GM19043 (cell line): ENCODE measurements at regions not wholly inside any gene's neighbourhood (a gene's known extent, or its start where the extent isn't known, plus 50 kb on each side); places are given as distances from the start of the nearest gene placed in this dataset.

ENCODE experiments used
- ATAC-seq: cut with Tn5 transposase; IDR thresholded peaks from one replicate; pipeline ENCODE4 v1.9.1; 2021; ENCODE audit warnings: low read depth; ENCODE audit not compliant: unreplicated experiment

DNA sequence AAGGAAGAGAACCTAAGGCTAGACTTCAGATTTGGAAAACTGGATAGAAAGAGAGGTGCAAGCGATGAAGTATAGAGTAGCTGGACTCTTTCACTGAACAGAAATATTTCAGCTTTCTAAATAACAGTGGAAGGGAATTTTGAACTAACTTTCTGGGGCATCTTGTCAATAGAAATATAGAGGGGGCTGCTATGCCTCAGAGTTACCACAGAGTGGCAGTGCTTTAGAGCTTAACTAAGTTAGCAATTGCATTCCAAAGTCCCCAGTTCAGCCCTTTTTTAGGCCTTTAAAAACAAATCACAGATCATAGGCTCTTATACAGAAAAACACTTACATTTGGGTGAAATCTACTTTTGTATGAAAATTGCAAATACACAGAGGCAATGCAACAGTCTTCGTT lies 154.2 kb upstream of the CDH8 start:
- no peak for ATAC-seq

GRCh38 chr16:62177351-62178203 lies 141.3 kb upstream of the CDH8 start:
- no peak for ATAC-seq

DNA sequence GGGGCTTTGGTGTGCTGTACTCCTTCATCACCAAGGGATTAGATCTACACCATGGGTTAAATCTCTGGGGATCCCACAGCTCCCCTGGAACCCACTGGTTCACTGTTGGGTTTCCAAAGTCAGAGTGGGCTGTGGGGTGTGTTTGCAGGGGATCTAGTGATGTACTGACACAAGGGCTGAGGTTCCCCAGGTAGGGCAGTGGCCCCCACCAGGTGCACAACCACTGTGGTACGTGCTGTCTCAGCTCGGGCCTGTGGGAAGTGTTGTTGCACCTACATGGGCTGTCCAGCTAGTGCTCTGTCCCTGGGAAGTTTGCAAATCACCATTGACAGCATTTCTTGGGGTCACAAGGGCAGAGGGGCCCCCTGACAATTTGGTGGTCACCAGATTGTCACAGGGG lies 134.4 kb upstream of the CDH8 start:
- no peak for ATAC-seq

DNA sequence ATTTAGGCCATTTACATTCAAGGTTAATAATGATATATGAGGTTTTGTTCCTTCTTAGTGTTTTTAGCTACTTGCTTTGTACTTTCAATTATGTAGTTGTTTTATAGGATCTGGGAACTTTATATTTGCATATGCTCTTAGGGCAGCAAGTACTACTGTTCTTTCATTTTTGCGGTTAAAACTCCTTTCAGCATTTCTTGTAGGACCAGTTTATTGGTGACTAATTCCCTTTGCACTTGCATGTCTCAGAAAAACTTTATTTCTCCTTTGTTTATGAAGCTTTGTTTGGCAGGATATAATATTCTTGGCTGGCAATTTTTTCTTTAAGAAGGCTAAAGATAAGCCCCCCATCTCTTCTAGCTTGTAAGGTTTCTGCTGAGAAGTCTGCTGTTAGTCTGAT lies 131.3 kb upstream of the CDH8 start:
- ATAC-seq = no peak

GRCh38 chr16:62157544-62157943 lies 121.3 kb upstream of the CDH8 start:
- ATAC-seq = no peak

- no peak for ATAC-seq
Observed at GRCh38 chr16:62156971-62157370, 120.7 kb upstream of the CDH8 start.

DNA sequence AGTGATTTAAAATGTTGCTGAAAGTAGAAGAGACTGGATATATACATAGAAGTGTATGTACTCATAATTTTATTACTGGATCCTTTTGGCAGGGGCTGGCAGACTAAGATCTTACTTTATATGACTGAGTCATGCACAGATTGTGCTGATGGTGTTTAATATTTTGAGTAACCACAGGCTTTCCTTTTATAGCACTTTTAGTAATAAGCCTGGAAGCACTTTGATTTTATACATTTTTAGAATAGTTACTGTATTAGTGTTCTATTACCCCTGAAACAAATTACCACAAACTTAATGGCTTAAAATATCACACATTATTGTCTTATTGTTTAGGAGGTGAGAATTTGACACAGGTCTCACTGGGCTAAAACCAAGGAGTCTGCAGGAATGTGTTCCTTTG lies 113.4 kb upstream of the CDH8 start:
- no peak for ATAC-seq

GRCh38 chr16:62137996-62138395 lies 101.8 kb upstream of the CDH8 start:
- ATAC-seq = no peak

GRCh38 chr16:62135911-62136310 lies 99.7 kb upstream of the CDH8 start:
- no peak for ATAC-seq

DNA sequence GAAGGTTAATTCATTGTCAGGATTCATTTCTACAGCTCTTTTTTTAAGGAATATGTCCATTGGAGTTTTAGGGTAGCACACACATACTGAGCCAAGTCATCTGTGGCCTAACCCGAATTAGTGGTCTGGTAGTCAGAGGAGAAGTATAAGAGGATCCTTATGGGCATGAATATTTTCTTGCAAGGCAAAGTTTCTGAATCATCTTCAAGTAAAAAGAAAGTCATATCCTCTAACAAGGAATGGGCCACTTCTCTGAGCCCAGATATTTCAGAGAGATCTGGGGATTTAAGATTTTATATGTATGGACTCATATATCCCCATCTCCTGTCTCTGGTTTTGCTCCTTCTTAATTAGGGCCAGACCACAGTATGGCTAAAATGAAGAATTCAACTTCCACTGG lies 99.2 kb upstream of the CDH8 start:
- no peak for ATAC-seq

DNA sequence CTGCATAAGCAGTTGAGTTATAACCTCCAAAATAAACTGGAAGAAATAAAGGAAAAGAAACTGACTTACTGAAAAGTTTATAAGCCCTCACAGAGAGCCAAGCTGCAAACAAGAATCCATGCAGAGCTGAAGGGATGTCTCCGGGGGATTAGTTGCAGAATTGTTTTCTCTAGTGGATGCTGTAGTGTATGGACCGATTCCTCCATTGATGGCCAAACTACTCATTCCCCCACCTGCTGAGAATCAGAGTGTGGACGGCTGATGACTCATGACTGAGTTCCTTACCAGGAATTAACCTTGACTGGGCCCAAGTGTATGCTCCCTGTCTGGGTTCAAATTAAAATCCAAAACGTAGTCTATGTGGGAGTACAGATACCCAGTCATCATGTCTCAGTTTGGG lies 93.9 kb upstream of the CDH8 start:
- ATAC-seq = no peak

- ATAC-seq = no peak
Observed at GRCh38 chr16:62105244-62105643, 69.0 kb upstream of the CDH8 start.

DNA sequence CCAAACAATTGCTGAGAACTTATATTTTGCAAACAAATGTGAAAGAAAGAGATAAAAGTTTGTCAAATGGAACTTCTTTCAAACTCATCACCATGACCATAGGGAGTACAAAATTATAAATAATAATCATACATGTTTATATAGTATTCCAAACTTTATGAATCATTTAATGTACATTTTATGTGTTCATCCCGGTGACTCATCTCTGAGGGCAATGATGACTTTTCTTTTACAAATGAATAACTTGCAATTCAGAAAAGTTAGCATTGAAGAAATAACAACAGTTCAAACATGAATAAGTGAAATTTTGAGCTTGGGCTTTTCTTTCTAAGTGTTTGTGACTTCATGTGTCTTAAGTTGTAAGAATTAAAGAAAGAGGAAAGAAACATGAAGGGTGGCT lies 66.3 kb upstream of the CDH8 start:
- no peak for ATAC-seq

DNA sequence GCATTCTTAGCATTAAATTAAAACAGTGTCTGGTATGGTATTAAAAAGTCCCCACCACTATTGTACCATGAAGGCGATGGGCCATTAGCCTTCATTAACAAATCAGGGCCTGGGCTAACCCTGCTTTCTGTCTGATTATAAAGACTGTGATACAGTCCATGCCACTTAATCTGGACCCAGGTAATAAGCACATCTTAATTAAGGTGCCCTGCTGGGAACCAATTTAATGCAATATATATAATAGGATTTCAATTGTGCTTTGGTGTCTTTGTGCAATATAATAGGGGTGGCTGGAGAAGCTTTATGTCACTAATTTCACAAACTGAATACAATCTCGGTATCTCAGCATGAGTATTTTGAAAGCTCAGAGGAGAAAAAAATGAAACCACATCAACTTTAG lies 64.4 kb upstream of the CDH8 start:
- no peak for ATAC-seq

GRCh38 chr16:62089715-62090114 lies 53.5 kb upstream of the CDH8 start:
- no peak for ATAC-seq

DNA sequence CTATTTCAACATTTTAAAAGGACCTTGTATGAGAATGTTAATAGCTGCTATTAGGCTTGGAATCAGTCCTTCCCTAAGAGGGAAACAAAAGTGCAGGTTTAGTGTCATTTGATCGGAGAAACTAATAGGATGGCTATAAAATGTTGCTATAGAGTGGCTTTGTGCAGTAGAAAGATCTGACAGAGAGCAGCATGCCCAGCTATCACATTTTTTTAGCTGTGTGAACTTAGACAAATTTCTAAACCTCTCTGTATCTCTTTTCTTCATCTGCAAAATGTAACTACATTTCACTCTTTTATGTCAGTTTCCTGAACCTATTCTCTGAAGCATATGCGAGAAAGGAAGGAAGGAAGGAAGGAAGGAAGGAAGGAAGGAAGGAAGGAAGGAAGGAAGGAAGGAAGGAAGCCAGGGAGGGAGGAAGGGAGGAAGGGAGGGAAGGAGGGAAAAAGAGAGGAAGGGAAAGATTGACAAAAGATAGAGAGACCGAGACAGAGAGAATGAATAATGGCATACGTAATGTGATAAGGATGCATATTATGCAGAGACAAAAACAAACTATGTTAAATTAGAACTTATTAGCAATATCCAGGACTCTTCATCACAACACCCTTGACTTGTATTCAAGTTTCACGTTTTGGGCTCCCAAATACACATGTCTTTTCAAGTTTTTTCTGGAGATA lies 52.6 kb upstream of the CDH8 start:
- no peak for ATAC-seq
